HCT116 (cell line): ENCODE measurements at regions not wholly inside any gene's neighbourhood (a gene's known extent, or its start where the extent isn't known, plus 50 kb on each side); places are given as distances from the start of the nearest gene placed in this dataset.

ENCODE experiments used
- CEBPB ChIP-seq: IDR thresholded peaks from 2 replicates; pipeline ENCODE4 v1.6.1; 2012; ENCODE audit warnings: low read depth
- EGR1 ChIP-seq: IDR thresholded peaks from 2 replicates; pipeline ENCODE4 v1.6.1; 2012; ENCODE audit warnings: low read depth
- EZH2 ChIP-seq: fragments of 200-600 bp; sonication (generic); IDR thresholded peaks from 2 replicates; pipeline ENCODE4 v1.6.1; 2017; ENCODE audit warnings: antibody characterized with exemption, mixed run types
- EZH2phosphoT487 ChIP-seq: fragments of 200-600 bp; IDR thresholded peaks from 2 replicates; pipeline ENCODE4 v1.6.1; 2018; ENCODE audit warnings: antibody characterized with exemption, borderline replicate concordance
- FOSL1 ChIP-seq: IDR thresholded peaks from 2 replicates; pipeline ENCODE4 v1.6.1; 2012; ENCODE audit warnings: low read depth
- POLR2A ChIP-seq: IDR thresholded peaks from 2 replicates; pipeline ENCODE4 v1.7.0; 2011; ENCODE audit warnings: borderline replicate concordance; ENCODE audit not compliant: insufficient read depth, insufficient read length; ENCODE audit errors: extremely low read depth
- POLR2AphosphoS5 ChIP-seq: IDR thresholded peaks from 2 replicates; pipeline ENCODE4 v1.6.1; 2011; ENCODE audit warnings: mild to moderate bottlenecking, low read depth, low read length, moderate library complexity
- RAD21 ChIP-seq: IDR thresholded peaks from 2 replicates; pipeline ENCODE4 v1.6.1; 2012; ENCODE audit warnings: low read depth, mild to moderate bottlenecking
- REST ChIP-seq: IDR thresholded peaks from 2 replicates; pipeline ENCODE4 v1.6.1; 2012; ENCODE audit warnings: low read depth
- TCF7L2 ChIP-seq: IDR thresholded peaks from 2 replicates; pipeline ENCODE4 v1.7.0; 2011; ENCODE audit warnings: borderline replicate concordance, inconsistent platforms; ENCODE audit not compliant: insufficient read depth, insufficient read length; ENCODE audit errors: extremely low read depth
- ZNF274 ChIP-seq: fragments of 200-500 bp; sonication (Bioruptor generic); IDR thresholded peaks from 2 replicates; pipeline ENCODE4 v1.6.1; 2014; ENCODE audit warnings: mild to moderate bottlenecking, low read depth, low read length, inconsistent platforms
- TF ChIP-seq, protein P1 (sequence below), 3 experiments: fragments of 200-600 bp in 1 of 3; sonication (generic) in 1 of 3; IDR thresholded peaks in 2 of 3; conservative IDR thresholded peaks in 1 of 3; 2 replicates each; pipeline ENCODE4 v1.5.1; 2012 to 2017; ENCODE audit warnings: low read depth in 2 of 3, low read length in 2 of 3, antibody characterized with exemption in 1 of 3, borderline replicate concordance in 1 of 3, control low read depth in 1 of 3, mild to moderate bottlenecking in 1 of 3, mixed read lengths in 1 of 3, mixed run types in 1 of 3, moderate library complexity in 1 of 3; ENCODE audit not compliant: insufficient read depth in 1 of 3

- TF ChIP-seq REST (no peak), POLR2A (no peak), RAD21 (no peak), ZNF274 (no peak), CEBPB (no peak), FOSL1 (no peak), EZH2phosphoT487 (no peak), EGR1 (no peak), EZH2 (no peak), TCF7L2 (no peak), POLR2AphosphoS5 (no peak)
- TF ChIP-seq, protein P1, sequence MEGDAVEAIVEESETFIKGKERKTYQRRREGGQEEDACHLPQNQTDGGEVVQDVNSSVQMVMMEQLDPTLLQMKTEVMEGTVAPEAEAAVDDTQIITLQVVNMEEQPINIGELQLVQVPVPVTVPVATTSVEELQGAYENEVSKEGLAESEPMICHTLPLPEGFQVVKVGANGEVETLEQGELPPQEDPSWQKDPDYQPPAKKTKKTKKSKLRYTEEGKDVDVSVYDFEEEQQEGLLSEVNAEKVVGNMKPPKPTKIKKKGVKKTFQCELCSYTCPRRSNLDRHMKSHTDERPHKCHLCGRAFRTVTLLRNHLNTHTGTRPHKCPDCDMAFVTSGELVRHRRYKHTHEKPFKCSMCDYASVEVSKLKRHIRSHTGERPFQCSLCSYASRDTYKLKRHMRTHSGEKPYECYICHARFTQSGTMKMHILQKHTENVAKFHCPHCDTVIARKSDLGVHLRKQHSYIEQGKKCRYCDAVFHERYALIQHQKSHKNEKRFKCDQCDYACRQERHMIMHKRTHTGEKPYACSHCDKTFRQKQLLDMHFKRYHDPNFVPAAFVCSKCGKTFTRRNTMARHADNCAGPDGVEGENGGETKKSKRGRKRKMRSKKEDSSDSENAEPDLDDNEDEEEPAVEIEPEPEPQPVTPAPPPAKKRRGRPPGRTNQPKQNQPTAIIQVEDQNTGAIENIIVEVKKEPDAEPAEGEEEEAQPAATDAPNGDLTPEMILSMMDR (IDR thresholded peaks at IDR 0.05 in 2 of 3, conservative IDR thresholded peaks at IDR 0.05 in 1 of 3; ENCODE audit: borderline replicate concordance in 1 of 3, insufficient read depth in 1 of 3, low read depth in 2 of 3, low read length in 2 of 3) = no peak
These were observed 819.1 kb upstream of the GRAMD2B start for GRCh38 chr5:125604104-125604503.
